22Rv1 (cell line): ENCODE measurements at regions not wholly inside any gene's neighbourhood (a gene's known extent, or its start where the extent isn't known, plus 50 kb on each side); places are given as distances from the start of the nearest gene placed in this dataset.

ENCODE experiments used
- CTCF ChIP-seq: fragments of 450-650 bp; IDR thresholded peaks from 2 replicates; pipeline ENCODE4 v1.5.1; 2017; ENCODE audit warnings: mild to moderate bottlenecking
- ZFX ChIP-seq: fragments of 450-650 bp; IDR thresholded peaks from 2 replicates; pipeline ENCODE4 v1.6.1; 2017; ENCODE audit warnings: antibody characterized with exemption, borderline replicate concordance

DNA sequence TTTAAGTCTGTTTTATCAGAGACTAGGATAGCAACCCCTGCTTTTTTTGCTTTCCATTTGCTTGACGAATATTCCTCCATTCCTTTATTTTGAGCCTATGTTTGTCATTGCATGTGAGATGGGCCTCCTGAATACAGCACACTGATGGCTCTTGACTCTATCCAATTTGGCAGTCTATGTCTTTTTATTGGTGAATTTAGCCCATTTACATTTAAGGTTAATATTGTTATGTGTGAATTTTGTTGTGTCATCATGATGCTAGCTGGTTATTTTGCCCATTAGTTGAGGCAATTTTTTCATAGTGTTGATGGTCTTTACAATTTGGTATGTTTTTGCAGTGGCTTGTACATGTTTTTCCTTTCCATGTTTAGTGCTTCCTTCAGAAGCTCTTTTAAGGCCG, 50.7 kb upstream of the PDE4B start:
- TF ChIP-seq CTCF = no peak
- TF ChIP-seq ZFX = no peak
